OCI-LY1 (cell line): ENCODE measurements at regions not wholly inside any gene's neighbourhood (a gene's known extent, or its start where the extent isn't known, plus 50 kb on each side); places are given as distances from the start of the nearest gene placed in this dataset.
"Not testable (repeated sequence)": the region's sequence is repeated elsewhere in the genome, so short reads cannot be mapped to it uniquely, and the experiment has no call there.

ENCODE experiments used
- H2AFZ ChIP-seq: fragments of 200-600 bp; sonication (generic), shearing (Covaris generic); 2 replicates; pipeline ENCODE4 v1.6.0; 2014; ENCODE audit warnings: antibody characterized with exemption, mild to moderate bottlenecking, low read length
- H3F3A ChIP-seq: fragments of 200-600 bp; sonication (generic), shearing (Covaris generic); 2 replicates; pipeline ENCODE4 v1.6.0; 2014; ENCODE audit warnings: mild to moderate bottlenecking, antibody characterized with exemption, low read length, moderate library complexity; ENCODE audit not compliant: insufficient read depth
- H3K27ac ChIP-seq: fragments of 200-600 bp; sonication (generic); 2 replicates; pipeline ENCODE4 v1.5.1; 2014; ENCODE audit warnings: low read length, mixed run types, mild to moderate bottlenecking, low read depth; ENCODE audit not compliant: poor library complexity, severe bottlenecking
- H3K27me3 ChIP-seq: fragments of 200-600 bp; sonication (generic); 2 replicates; pipeline ENCODE4 v1.6.0; 2014; ENCODE audit warnings: antibody characterized with exemption, mild to moderate bottlenecking, low read length, moderate library complexity; ENCODE audit not compliant: insufficient read depth
- H3K36me3 ChIP-seq: fragments of 200-600 bp; sonication (generic); 2 replicates; pipeline ENCODE4 v1.6.1; 2014; ENCODE audit warnings: mild to moderate bottlenecking, antibody characterized with exemption, low read length, moderate library complexity, mixed read lengths; ENCODE audit not compliant: insufficient read depth
- H3K4me1 ChIP-seq: fragments of 200-600 bp; sonication (generic); 2 replicates; pipeline ENCODE4 v1.5.1; 2014; ENCODE audit warnings: mild to moderate bottlenecking, low read length, moderate library complexity; ENCODE audit not compliant: insufficient read depth, severe bottlenecking
- H3K4me2 ChIP-seq: fragments of 200-600 bp; sonication (generic), shearing (Covaris generic); 2 replicates; pipeline ENCODE4 v1.6.1; 2014; ENCODE audit warnings: low read length
- H3K4me3 ChIP-seq: fragments of 200-600 bp; sonication (generic); 2 replicates; pipeline ENCODE4 v1.5.1; 2014; ENCODE audit warnings: low read length, low read depth, mild to moderate bottlenecking, mixed read lengths; ENCODE audit not compliant: poor library complexity, severe bottlenecking
- H3K79me2 ChIP-seq: fragments of 200-600 bp; shearing (Covaris generic); 2 replicates; pipeline ENCODE4 v1.6.1; 2016; ENCODE audit warnings: mixed run types, low read length, mixed read lengths; ENCODE audit not compliant: insufficient read depth
- H3K9ac ChIP-seq: fragments of 200-600 bp; sonication (generic), shearing (Covaris generic); 2 replicates; pipeline ENCODE4 v1.6.1; 2014; ENCODE audit warnings: mild to moderate bottlenecking, low read length, mixed read lengths
- H3K9me2 ChIP-seq: fragments of 200-600 bp; sonication (generic), shearing (Covaris generic); 2 replicates; pipeline ENCODE4 v1.6.1; 2014; ENCODE audit warnings: low read depth, mild to moderate bottlenecking, low read length, mixed read lengths
- H3K9me3 ChIP-seq: fragments of 200-600 bp; shearing (Covaris generic); 2 replicates; pipeline ENCODE4 v1.6.1; 2014; ENCODE audit warnings: low read length, mixed read lengths
- H4K20me1 ChIP-seq: fragments of 200-600 bp; sonication (generic), shearing (Covaris generic); 2 replicates; pipeline ENCODE4 v1.6.0; 2016; ENCODE audit warnings: mild to moderate bottlenecking, low read length; ENCODE audit not compliant: insufficient read depth
- EZH2 ChIP-seq: fragments of 200-600 bp; sonication (generic), shearing (Covaris generic); IDR thresholded peaks from 2 replicates; pipeline ENCODE4 v1.8.0; 2017; ENCODE audit warnings: borderline replicate concordance, mixed run types, mild to moderate bottlenecking, antibody characterized with exemption, low read length, moderate library complexity, mixed read lengths
- TF ChIP-seq, protein P1 (sequence below): fragments of 200-600 bp; sonication (generic), shearing (Covaris generic); IDR thresholded peaks from 2 replicates; pipeline ENCODE4 v1.5.1; 2017; ENCODE audit warnings: mild to moderate bottlenecking, antibody characterized with exemption, low read length, moderate library complexity, mixed read lengths

GRCh38 chr5:35540002-35540401, 77.7 kb upstream of the SPEF2 start:
- Histone ChIP-seq H2AFZ (no peak overlapping the region), H3K27ac (no peak overlapping the region), H3K4me2 (no peak overlapping the region), H3K27me3 (no peaks in the 10 kb centered on the region), H3K9ac (no peak overlapping the region), H3K4me1 (no peaks in the 10 kb centered on the region), H3K4me3 (no peak overlapping the region), H4K20me1 (no peaks in the 10 kb centered on the region), H3K79me2 (no peaks in the 10 kb centered on the region), H3K9me3 (no peaks in the 10 kb centered on the region), H3K9me2 (no peaks in the 10 kb centered on the region), H3K36me3 (no peaks in the 10 kb centered on the region), H3F3A (no peaks in the 10 kb centered on the region)
- no peak for TF ChIP-seq EZH2
- TF ChIP-seq, protein P1, sequence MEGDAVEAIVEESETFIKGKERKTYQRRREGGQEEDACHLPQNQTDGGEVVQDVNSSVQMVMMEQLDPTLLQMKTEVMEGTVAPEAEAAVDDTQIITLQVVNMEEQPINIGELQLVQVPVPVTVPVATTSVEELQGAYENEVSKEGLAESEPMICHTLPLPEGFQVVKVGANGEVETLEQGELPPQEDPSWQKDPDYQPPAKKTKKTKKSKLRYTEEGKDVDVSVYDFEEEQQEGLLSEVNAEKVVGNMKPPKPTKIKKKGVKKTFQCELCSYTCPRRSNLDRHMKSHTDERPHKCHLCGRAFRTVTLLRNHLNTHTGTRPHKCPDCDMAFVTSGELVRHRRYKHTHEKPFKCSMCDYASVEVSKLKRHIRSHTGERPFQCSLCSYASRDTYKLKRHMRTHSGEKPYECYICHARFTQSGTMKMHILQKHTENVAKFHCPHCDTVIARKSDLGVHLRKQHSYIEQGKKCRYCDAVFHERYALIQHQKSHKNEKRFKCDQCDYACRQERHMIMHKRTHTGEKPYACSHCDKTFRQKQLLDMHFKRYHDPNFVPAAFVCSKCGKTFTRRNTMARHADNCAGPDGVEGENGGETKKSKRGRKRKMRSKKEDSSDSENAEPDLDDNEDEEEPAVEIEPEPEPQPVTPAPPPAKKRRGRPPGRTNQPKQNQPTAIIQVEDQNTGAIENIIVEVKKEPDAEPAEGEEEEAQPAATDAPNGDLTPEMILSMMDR, result no peak

DNA sequence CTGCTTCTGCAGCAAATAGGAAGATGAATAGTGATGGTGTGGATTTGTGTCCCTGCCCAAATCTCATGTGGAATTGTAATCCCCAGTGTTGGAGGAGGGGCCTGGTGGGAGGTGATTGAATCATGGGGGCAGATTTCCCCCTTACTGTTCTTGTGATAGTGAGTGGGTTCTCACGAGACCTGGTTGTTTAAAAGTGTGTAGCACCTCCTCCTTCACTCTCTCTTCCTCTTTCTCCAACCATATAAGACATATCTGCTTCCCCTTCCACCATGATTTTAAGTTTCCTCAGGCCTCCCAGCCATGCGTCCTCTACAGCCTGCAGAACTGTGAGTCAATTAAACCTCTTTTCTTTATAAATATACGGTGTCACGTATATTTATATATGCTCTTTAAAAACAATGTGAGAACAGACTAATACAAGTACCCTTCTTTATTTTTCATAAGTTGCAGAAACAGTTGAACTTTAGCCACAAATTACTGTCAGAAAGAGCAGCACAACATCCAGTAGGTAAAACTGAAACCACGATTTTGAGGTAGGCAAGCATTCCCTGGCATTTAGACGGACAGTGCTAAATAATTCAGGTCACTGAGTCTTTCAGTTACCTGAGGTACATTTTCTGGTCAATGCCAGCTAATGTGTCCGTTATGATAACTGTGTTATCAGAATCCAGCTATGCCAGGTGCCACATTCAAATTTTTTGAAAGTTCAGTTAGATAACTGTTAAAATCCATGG, 79.3 kb upstream of the SPEF2 start:
- Histone ChIP-seq H3F3A (no peaks in the 10 kb centered on the region), H3K27ac (no peak overlapping the region), H4K20me1 (no peaks in the 10 kb centered on the region), H2AFZ (no peak overlapping the region), H3K4me2 (no peak overlapping the region), H3K9me2 (no peaks in the 10 kb centered on the region), H3K9me3 (no peaks in the 10 kb centered on the region), H3K36me3 (no peaks in the 10 kb centered on the region), H3K27me3 (no peaks in the 10 kb centered on the region), H3K4me3 (no peak overlapping the region), H3K79me2 (no peaks in the 10 kb centered on the region), H3K9ac (no peak overlapping the region), H3K4me1 (no peaks in the 10 kb centered on the region)
- TF ChIP-seq, protein P1, result no peak
- TF ChIP-seq EZH2, result no peak

DNA sequence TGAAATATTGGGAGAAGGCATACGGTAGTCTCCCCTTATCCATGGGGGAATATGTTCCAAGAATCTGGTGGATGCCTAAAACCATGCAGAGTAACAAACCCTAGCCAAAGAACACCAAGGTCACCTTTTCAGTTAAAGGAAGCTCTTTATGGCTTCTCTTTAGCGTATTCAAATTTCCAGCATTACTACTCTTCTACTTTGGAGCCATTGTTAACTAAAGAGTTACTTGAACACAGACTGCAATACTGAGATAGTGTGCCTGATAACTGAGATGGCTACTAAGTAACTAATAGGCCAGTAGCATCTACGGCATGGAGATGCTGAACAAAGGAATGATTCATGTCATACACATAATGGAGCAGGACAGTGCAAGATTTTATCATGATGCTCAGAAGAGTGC, 84.5 kb upstream of the SPEF2 start:
- Histone ChIP-seq H3K4me3 (no peak overlapping the region), H3K9ac (no peak overlapping the region), H3K4me2 (no peak overlapping the region), H3K27me3 (no peaks in the 10 kb centered on the region), H3K4me1 (no peaks in the 10 kb centered on the region), H4K20me1 (no peaks in the 10 kb centered on the region), H3K36me3 (no peaks in the 10 kb centered on the region), H3K79me2 (no peaks in the 10 kb centered on the region), H3K27ac (no peak overlapping the region), H3F3A (no peaks in the 10 kb centered on the region), H3K9me3 (no peaks in the 10 kb centered on the region), H3K9me2 (no peaks in the 10 kb centered on the region), H2AFZ (no peak overlapping the region)
- TF ChIP-seq EZH2, result no peak
- TF ChIP-seq, protein P1, result no peak

- H3K79me2 ChIP-seq, H3K9me3 ChIP-seq, H3K9me2 ChIP-seq, H2AFZ ChIP-seq, H3F3A ChIP-seq, H3K4me2 ChIP-seq, H3K36me3 ChIP-seq, H3K9ac ChIP-seq, H3K4me3 ChIP-seq, H3K27ac ChIP-seq, H3K27me3 ChIP-seq, H3K4me1 ChIP-seq, H4K20me1 ChIP-seq: not testable (repeated sequence)
These were observed 86.1 kb upstream of the SPEF2 start for GRCh38 chr5:35531553-35531952.
